SJSA1 (cell line): ENCODE measurements at regions not wholly inside any gene's neighbourhood (a gene's known extent, or its start where the extent isn't known, plus 50 kb on each side); places are given as distances from the start of the nearest gene placed in this dataset.

Source experiments
- DNase-seq, 2 experiments: peaks; one replicate each; pipeline ENCODE4 v3.0.0-alpha.2; 2015 to 2020; ENCODE audit warnings: low spot score in 2 of 2, low read depth in 1 of 2
- H3K27ac ChIP-seq: fragments of 250-450 bp; sonication (Bioruptor Pico); 2 replicates; pipeline ENCODE4 v1.5.1; 2020; ENCODE audit warnings: mild to moderate bottlenecking, moderate library complexity
- H3K27me3 ChIP-seq: fragments of 250-450 bp; sonication (Bioruptor Pico); replicated peaks from 2 replicates; pipeline ENCODE4 v1.5.1; 2020; ENCODE audit warnings: mild to moderate bottlenecking, moderate library complexity
- H3K36me3 ChIP-seq: fragments of 250-450 bp; sonication (Bioruptor Pico); 2 replicates; pipeline ENCODE4 v1.5.1; 2020; ENCODE audit warnings: mild to moderate bottlenecking
- H3K4me1 ChIP-seq: fragments of 250-450 bp; sonication (Bioruptor Pico); replicated peaks from 2 replicates; pipeline ENCODE4 v1.6.1; 2021; ENCODE audit warnings: mild to moderate bottlenecking
- H3K4me3 ChIP-seq: fragments of 250-450 bp; sonication (Bioruptor Pico); 2 replicates; pipeline ENCODE4 v1.5.1; 2020; ENCODE audit warnings: mild to moderate bottlenecking
- H3K9me3 ChIP-seq: fragments of 250-450 bp; sonication (Bioruptor Pico); replicated peaks from 2 replicates; pipeline ENCODE4 v1.5.1; 2020; ENCODE audit warnings: mild to moderate bottlenecking

DNA sequence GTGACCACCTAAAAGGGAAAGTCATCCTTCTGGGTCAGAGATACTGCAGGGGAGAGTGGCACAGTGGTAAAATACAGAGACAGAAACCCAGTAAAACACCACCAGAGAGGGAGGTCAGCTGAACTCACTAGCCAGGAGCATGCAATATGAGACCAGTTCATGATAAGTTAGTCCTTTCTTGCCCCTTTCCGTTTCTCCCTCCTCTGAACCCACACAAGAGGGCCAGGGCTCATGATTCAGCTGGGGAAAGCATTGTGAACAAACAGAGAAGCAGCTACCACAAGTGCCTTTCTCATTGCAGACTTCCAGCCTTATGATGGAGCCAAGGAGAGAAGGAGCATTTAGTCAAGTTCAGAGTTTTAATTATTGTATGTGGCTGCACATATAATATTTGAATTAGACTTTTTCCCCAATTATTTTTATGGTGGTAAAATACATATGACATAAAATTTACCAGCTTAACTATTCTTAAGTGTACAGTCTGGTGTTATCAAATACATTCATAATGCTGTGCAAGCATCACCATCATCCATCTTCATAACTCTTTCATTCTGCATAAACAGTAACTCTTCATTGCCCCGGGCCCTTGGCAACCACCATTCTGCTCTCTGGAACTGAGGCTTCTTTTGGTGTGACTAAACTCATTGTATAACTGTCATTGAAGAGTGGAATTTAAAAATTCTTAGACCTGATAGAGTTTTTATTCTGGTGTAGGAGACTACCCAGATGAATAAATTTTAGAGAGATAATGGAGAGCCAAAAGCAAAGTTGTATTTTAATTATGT, 114.6 kb downstream of the DDIT4L start:
- Histone ChIP-seq H3K27ac (no peak overlapping the region), H3K27me3 (no peaks in the 10 kb centered on the region), H3K4me1 (peaks cover 19% of the 10 kb centered on the region), H3K36me3 (no peaks in the 10 kb centered on the region), H3K9me3 (no peaks in the 10 kb centered on the region), H3K4me3 (no peak overlapping the region)
- no peak for DNase-seq

DNA sequence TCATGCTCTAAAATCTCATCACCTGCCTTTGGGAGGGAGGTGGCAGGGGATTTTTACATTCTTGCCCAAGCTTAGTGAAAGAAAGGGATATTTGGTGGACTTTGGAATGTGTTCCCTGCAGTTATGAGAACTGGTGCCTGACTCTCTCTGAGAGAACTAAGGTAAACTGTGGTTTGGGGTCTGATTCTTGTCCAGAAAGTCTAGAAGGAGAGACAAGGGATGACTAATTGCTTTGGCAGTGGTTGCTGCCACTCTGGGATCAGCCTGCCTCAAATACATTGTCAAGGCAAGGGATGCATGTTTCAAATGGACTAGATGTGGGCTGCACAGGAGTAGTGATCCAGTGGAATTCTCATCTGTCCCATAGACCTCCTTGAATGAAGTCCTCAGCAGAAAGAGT, 115.2 kb downstream of the DDIT4L start:
- H3K36me3 ChIP-seq, result no peaks in the 10 kb centered on the region
- peak; percentile 52 to 62 for DNase-seq
- no peaks in the 10 kb centered on the region for H3K27me3 ChIP-seq
- no peak overlapping the region for H3K4me3 ChIP-seq
- H3K9me3 ChIP-seq, result no peaks in the 10 kb centered on the region
- H3K27ac ChIP-seq, result no peak overlapping the region
- H3K4me1 ChIP-seq, result peaks cover 19% of the 10 kb centered on the region

DNA sequence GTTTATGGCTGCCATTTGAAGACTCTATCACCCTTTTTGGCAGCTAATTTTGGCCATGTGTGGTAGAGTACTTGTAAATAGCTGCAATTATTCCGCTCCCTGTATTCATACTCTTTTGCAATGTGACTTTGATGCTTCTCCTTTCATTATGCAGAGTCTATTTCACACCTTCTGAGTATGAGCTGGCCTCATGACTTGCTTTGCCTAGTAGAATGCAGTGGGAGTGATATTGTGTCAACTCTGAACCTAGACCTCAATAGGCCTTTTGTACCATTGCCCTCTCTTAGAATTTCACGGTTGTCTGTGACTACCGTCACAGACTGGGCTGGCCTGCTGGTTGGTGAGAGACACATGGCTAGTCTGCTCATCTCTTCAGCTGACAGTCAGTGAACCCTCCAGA, 118.8 kb downstream of the DDIT4L start:
- DNase-seq, result no peak
- H3K9me3 ChIP-seq, result no peaks in the 10 kb centered on the region
- H3K4me3 ChIP-seq, result no peak overlapping the region
- no peaks in the 10 kb centered on the region for H3K27me3 ChIP-seq
- no peak overlapping the region for H3K27ac ChIP-seq
- H3K4me1 ChIP-seq, result peaks cover 19% of the 10 kb centered on the region
- no peaks in the 10 kb centered on the region for H3K36me3 ChIP-seq

DNA sequence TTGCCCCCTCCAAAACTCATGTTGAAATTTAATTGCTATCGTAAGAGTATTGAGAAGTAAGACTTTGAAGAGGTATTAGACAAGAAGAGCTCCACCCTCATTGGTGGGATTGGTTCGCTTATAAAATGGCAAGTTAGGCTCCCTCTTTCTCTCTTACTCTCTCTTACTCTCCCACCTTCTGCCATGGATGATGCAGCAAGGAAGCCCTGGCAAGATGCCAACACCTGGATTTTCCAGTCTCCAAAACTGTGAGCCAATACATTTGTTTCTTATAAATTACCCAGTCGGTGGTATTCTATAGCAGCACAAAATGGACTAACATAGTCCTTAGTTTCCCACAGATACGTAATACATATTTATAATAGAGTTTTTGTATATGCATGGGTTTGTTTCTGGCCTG, 119.4 kb downstream of the DDIT4L start:
- H3K27ac ChIP-seq, result no peak overlapping the region
- H3K4me1 ChIP-seq, result peaks cover 17% of the 10 kb centered on the region
- H3K9me3 ChIP-seq, result no peaks in the 10 kb centered on the region
- no peaks in the 10 kb centered on the region for H3K36me3 ChIP-seq
- H3K4me3 ChIP-seq, result no peak overlapping the region
- no peak for DNase-seq
- no peaks in the 10 kb centered on the region for H3K27me3 ChIP-seq

- H3K9me3 ChIP-seq, result no peaks in the 10 kb centered on the region
- no peak overlapping the region for H3K27ac ChIP-seq
- peaks cover under 1% of the 10 kb centered on the region; the same call in 1 of the 2 replicates for H3K4me1 ChIP-seq
- DNase-seq, result no peak
- no peaks in the 10 kb centered on the region for H3K27me3 ChIP-seq
- no peaks in the 10 kb centered on the region for H3K36me3 ChIP-seq
- H3K4me3 ChIP-seq, result no peak overlapping the region
These were observed 119.1 kb upstream of the H2AZ1 start for GRCh38 chr4:100069207-100069606.

- Histone ChIP-seq H3K4me1 (peaks cover 8% of the 10 kb centered on the region), H3K36me3 (no peaks in the 10 kb centered on the region), H3K27me3 (no peaks in the 10 kb centered on the region), H3K9me3 (no peaks in the 10 kb centered on the region), H3K27ac (no peak overlapping the region), H3K4me3 (no peak overlapping the region)
- DNase-seq, result no peak
These were observed 117.2 kb upstream of the H2AZ1 start for GRCh38 chr4:100067255-100067654.

- DNase-seq, result no peak
- peaks cover 12% of the 10 kb centered on the region for H3K4me1 ChIP-seq
- no peaks in the 10 kb centered on the region for H3K36me3 ChIP-seq
- H3K9me3 ChIP-seq, result no peaks in the 10 kb centered on the region
- no peaks in the 10 kb centered on the region for H3K27me3 ChIP-seq
- H3K4me3 ChIP-seq, result no peak overlapping the region
- no peak overlapping the region for H3K27ac ChIP-seq
These were observed 113.3 kb upstream of the H2AZ1 start for GRCh38 chr4:100063355-100063754.

DNA sequence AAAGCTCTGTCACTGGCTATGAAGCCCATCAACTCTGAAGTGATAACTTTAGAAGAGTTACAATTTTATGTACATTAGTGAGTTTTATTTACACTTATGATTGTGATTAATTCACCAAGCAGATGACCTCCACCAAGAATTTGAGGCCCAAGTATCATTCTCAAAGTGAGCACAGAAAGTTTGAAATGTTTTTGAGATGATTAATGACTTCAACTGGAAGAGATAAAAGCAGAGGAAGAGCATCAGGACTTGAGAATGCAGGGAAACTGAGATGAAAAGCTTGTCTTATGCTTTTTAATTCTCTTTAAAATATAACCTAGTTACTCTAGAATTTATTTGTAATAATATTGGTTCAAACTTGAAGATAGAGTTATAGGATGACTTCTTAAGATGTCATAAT, 112.8 kb upstream of the H2AZ1 start:
- Histone ChIP-seq H3K27ac (no peak overlapping the region), H3K36me3 (no peaks in the 10 kb centered on the region)
- no peak for DNase-seq

GRCh38 chr4:100061835-100062234, 111.8 kb upstream of the H2AZ1 start:
- H3K27ac ChIP-seq, result no peak overlapping the region

More for the DNA sequence above, 112.8 kb upstream of the H2AZ1 start:
- Histone ChIP-seq H3K27me3 (no peaks in the 10 kb centered on the region), H3K4me1 (peaks cover 12% of the 10 kb centered on the region), H3K9me3 (no peaks in the 10 kb centered on the region), H3K4me3 (no peak overlapping the region)

GRCh38 chr4:100060765-100061416, 110.8 kb upstream of the H2AZ1 start:
- no peak overlapping the region for H3K27ac ChIP-seq
- H3K9me3 ChIP-seq, result no peaks in the 10 kb centered on the region
- no peak overlapping the region for H3K4me3 ChIP-seq
- H3K27me3 ChIP-seq, result no peaks in the 10 kb centered on the region
- H3K36me3 ChIP-seq, result no peaks in the 10 kb centered on the region
- DNase-seq, result no peak
- peaks cover 12% of the 10 kb centered on the region for H3K4me1 ChIP-seq

More at GRCh38 chr4:100061835-100062234, 111.8 kb upstream of the H2AZ1 start:
- Histone ChIP-seq H3K36me3 (no peaks in the 10 kb centered on the region), H3K9me3 (no peaks in the 10 kb centered on the region), H3K4me3 (no peak overlapping the region), H3K27me3 (no peaks in the 10 kb centered on the region), H3K4me1 (peaks cover 12% of the 10 kb centered on the region)
- no peak for DNase-seq

DNA sequence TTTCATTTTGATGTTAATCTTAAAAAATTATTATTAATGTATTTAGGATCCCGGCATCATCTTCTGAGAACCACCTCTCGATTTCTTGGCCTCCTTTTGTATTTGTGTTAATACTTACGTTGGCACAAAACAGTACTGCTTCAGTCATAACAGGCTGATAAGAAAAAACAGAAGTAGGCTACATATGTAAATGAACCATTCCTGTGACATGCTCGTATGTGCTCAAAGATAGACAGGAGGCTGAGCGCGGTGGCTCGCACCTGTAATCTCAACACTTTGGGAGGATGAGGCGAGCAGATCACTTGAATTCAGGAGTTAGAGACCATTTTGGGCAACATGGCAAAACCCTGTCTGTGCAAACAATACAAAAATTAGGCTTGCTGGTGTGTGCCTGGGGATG, 109.4 kb upstream of the H2AZ1 start:
- H3K27ac ChIP-seq, result no peak overlapping the region
- no peaks in the 10 kb centered on the region for H3K9me3 ChIP-seq
- DNase-seq, result no peak
- peaks cover 12% of the 10 kb centered on the region for H3K4me1 ChIP-seq
- no peaks in the 10 kb centered on the region for H3K27me3 ChIP-seq
- no peaks in the 10 kb centered on the region for H3K36me3 ChIP-seq
- no peak overlapping the region for H3K4me3 ChIP-seq

DNA sequence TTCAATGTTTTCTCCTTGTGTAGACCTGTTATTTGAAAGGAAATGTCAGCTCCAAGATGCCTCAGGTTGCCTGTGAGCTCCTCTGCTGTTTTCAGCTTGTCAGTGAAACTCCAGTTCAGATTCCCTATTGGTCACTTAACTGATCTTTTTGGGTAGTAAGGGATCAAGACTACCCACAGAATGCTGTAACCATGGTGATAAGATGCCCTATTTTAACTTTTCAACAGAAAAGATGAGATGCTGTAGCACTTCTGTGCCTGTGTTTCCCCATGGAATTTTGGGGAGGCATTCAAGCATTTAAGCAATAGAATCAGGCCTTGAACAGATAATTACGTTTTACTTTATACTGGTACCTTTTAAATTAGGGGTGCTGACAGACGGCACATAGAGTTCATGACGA, 106.6 kb upstream of the H2AZ1 start:
- Histone ChIP-seq H3K36me3 (no peaks in the 10 kb centered on the region), H3K4me3 (no peak overlapping the region), H3K4me1 (no peaks in the 10 kb centered on the region)

GRCh38 chr4:100054071-100054470, 104.0 kb upstream of the H2AZ1 start:
- Histone ChIP-seq H3K27ac (no peak overlapping the region), H3K36me3 (no peaks in the 10 kb centered on the region), H3K4me3 (no peak overlapping the region), H3K27me3 (no peaks in the 10 kb centered on the region), H3K9me3 (no peaks in the 10 kb centered on the region), H3K4me1 (no peaks in the 10 kb centered on the region)
- DNase-seq, result no peak

More for the DNA sequence above, 106.6 kb upstream of the H2AZ1 start:
- DNase-seq, result no peak
- H3K27me3 ChIP-seq, result no peaks in the 10 kb centered on the region
- H3K27ac ChIP-seq, result no peak overlapping the region
- no peaks in the 10 kb centered on the region for H3K9me3 ChIP-seq

GRCh38 chr4:100049872-100050271, 99.8 kb upstream of the H2AZ1 start:
- DNase-seq, result no peak
- Histone ChIP-seq H3K27ac (no peak overlapping the region), H3K36me3 (no peaks in the 10 kb centered on the region)

More at GRCh38 chr4:100049872-100050271, 99.8 kb upstream of the H2AZ1 start:
- no peaks in the 10 kb centered on the region for H3K9me3 ChIP-seq
- H3K27me3 ChIP-seq, result no peaks in the 10 kb centered on the region
- H3K4me3 ChIP-seq, result no peak overlapping the region
- no peaks in the 10 kb centered on the region for H3K4me1 ChIP-seq
